ENCODE measurements at regions not wholly inside any gene's neighbourhood (a gene's known extent, or its start where the extent isn't known, plus 50 kb on each side); places are given as distances from the start of the nearest gene placed in this dataset.

DNA sequence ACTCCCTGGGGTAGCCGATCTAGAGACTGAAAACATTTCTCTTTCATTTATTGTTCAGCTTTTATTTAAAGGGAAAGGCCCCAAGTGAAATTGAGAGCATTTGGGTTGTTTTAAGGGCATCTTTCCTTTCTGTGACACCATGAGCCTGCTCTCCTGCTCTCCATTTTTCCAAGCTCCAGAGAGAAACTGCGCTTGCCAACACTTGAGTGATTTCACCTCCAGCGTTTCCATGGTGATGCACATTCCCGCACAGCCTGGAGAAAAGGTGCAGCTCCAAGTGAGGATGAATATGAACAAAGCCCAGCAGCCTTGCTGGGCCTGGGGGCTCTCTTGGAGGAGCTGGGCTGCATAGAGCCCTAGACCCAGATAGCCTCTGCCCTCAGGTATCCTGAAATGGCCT is 159.2 kb upstream of the PPP2R3A start:
- TF ChIP-seq POLR2A (IDR thresholded peaks at IDR 0.05), result no peak
- TF ChIP-seq, protein P1, sequence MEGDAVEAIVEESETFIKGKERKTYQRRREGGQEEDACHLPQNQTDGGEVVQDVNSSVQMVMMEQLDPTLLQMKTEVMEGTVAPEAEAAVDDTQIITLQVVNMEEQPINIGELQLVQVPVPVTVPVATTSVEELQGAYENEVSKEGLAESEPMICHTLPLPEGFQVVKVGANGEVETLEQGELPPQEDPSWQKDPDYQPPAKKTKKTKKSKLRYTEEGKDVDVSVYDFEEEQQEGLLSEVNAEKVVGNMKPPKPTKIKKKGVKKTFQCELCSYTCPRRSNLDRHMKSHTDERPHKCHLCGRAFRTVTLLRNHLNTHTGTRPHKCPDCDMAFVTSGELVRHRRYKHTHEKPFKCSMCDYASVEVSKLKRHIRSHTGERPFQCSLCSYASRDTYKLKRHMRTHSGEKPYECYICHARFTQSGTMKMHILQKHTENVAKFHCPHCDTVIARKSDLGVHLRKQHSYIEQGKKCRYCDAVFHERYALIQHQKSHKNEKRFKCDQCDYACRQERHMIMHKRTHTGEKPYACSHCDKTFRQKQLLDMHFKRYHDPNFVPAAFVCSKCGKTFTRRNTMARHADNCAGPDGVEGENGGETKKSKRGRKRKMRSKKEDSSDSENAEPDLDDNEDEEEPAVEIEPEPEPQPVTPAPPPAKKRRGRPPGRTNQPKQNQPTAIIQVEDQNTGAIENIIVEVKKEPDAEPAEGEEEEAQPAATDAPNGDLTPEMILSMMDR (IDR thresholded peaks at IDR 0.05), result no peak
- TF ChIP-seq POLR2AphosphoS5 (IDR thresholded peaks at IDR 0.05), result no peak
- no peak for TF ChIP-seq EP300 (IDR thresholded peaks at IDR 0.05)
